ENCODE measurements at regions not wholly inside any gene's neighbourhood (a gene's known extent, or its start where the extent isn't known, plus 50 kb on each side); places are given as distances from the start of the nearest gene placed in this dataset.

DNA sequence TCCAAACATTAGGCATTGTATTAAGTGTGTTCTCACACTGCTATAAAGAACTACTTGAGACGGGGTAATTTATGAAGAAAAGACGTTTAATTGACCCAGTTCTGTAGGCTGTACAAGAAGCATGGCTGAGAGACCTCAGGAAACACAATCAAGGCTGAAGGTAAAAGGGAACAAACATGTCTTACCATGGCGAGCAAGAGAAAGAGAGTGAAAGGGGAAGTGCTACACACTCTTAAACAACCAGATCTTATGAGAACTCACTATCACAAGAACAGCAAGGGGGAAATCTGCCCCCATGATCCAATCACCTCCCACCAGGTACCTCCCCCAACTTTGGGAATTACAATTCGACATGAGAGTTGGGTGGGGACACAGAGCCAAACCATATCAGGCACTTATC lies 86.6 kb upstream of the TOP1 start:
- Mint-ChIP-seq H3K4me1 (no peaks in the 10 kb centered on the region), H3K27ac (ENCODE audit: low read depth) (no peak overlapping the region), H3K4me3 (no peak overlapping the region), H3K27me3 (peaks cover 18% of the 10 kb centered on the region), H3K36me3 (ENCODE audit: insufficient read depth) (no peaks in the 10 kb centered on the region), H3K9me3 (no peaks in the 10 kb centered on the region)
- DNase-seq (ENCODE audit: low spot score in 2 of 2) (no peak), ATAC-seq (replicated peaks; ENCODE audit: extremely low read depth, poor library complexity, severe bottlenecking) (no peak)

DNA sequence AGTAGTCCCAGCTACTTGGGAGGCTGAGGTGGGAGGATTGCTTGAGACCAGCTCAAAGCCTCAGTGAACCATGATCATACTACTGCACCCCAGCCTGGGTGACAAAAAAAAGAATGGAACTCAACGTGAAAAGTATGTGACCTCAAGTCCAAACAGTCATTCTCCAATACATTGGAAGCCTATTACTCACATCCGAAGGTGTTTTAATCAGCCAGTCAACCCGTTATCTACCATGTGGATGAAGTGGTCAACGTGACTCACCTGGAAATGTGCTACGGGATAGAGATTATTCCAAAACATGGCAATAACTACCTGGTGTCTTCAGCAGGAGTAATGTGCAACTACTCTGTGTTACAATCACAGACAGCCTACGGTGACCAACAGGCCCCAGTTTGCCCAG lies 85.8 kb upstream of the TOP1 start:
- peaks cover 23% of the 10 kb centered on the region for H3K27me3 Mint-ChIP-seq
- H3K4me3 Mint-ChIP-seq, result no peak overlapping the region
- no peak overlapping the region for H3K27ac Mint-ChIP-seq (ENCODE audit: low read depth)
- no peak for ATAC-seq (replicated peaks; ENCODE audit: extremely low read depth, poor library complexity, severe bottlenecking)
- H3K9me3 Mint-ChIP-seq, result no peaks in the 10 kb centered on the region
- no peaks in the 10 kb centered on the region for H3K36me3 Mint-ChIP-seq (ENCODE audit: insufficient read depth)
- DNase-seq (ENCODE audit: low spot score in 2 of 2), result no peak
- H3K4me1 Mint-ChIP-seq, result no peaks in the 10 kb centered on the region

DNA sequence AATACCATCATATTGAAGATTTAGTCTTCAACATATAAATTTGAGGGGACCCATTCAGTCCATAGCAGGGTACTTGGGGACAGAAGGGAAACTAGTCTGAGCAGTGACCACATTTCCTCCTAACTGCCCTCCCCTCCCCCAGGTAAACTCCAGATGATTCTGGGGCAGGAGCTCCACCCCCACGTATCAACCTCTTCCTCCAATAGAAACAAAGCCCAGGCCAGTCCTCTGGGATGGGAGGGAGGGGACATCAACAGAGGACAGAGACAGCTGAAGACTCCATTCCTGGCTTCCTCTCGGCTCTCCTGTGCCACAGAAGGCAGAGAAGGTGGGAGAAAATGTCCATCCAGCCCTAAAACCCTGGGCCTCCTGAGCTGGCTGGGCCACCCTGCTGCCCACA lies 85.0 kb upstream of the TOP1 start:
- ATAC-seq (replicated peaks; ENCODE audit: extremely low read depth, poor library complexity, severe bottlenecking) (no peak), DNase-seq (ENCODE audit: low spot score in 2 of 2) (no peak)
- Mint-ChIP-seq H3K9me3 (no peaks in the 10 kb centered on the region), H3K36me3 (ENCODE audit: insufficient read depth) (no peaks in the 10 kb centered on the region), H3K27me3 (peaks cover 31% of the 10 kb centered on the region), H3K27ac (ENCODE audit: low read depth) (no peak overlapping the region), H3K4me3 (no peak overlapping the region), H3K4me1 (no peaks in the 10 kb centered on the region)

DNA sequence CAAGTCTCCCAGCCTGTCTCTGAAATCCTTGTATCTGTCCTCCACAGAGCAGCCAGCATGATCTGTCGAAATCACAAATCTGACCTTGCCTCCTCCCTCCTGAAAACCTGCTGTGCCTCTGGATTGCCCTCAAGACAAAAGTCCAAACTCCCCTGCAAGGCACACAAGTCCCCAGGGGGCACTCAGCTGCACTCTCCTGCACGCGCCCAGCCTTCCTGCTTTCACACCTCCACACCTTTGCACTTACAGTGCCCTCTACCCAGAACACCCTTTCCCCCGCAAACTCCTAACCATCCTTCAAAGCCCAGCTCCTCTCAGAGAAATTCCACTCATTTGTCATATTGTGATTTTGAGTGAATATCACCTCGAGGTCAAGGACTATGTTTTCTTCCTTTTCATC lies 83.4 kb upstream of the TOP1 start:
- no peak overlapping the region for H3K4me3 Mint-ChIP-seq
- H3K4me1 Mint-ChIP-seq, result no peaks in the 10 kb centered on the region
- no peak for ATAC-seq (replicated peaks; ENCODE audit: extremely low read depth, poor library complexity, severe bottlenecking)
- H3K36me3 Mint-ChIP-seq (ENCODE audit: insufficient read depth), result no peaks in the 10 kb centered on the region
- DNase-seq (ENCODE audit: low spot score in 2 of 2), result no peak
- H3K9me3 Mint-ChIP-seq, result no peaks in the 10 kb centered on the region
- peaks cover 39% of the 10 kb centered on the region for H3K27me3 Mint-ChIP-seq
- H3K27ac Mint-ChIP-seq (ENCODE audit: low read depth), result no peak overlapping the region

DNA sequence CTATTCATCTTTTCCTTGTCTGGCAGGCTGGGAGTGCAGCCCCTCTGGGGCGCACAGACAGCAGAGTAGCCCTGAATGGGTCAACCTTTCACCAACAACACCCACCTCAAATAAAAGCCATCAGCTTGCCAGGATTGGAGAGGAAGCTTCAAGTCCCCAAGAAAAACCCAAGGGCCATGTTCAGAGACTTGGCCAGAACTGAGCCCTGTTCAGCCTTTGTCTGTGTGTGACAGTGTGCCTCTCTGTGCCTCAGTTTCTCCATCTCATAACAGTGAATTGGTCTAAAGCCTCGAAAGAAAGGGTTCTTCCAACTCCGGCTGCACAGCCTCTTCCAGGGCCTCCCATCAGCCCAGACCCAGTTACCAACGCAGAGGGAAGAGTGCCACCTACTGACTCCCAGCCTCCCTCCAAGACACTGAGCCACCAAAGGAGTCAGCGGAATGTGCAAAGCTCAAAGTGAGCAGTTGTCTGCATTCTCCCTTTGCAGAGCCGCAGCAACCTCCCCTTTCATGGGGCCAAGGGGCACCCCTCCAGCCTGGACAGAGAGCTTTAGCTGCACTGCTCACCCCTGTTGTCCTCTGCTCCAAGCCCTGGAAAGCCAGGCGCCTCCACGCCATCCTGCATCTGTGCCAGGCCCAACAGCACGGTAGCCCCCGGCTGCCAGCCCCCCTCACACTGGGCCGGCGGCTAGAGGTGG lies 82.7 kb upstream of the TOP1 start:
- Mint-ChIP-seq H3K9me3 (no peaks in the 10 kb centered on the region), H3K36me3 (ENCODE audit: insufficient read depth) (no peaks in the 10 kb centered on the region), H3K27me3 (peaks cover 39% of the 10 kb centered on the region), H3K4me1 (no peaks in the 10 kb centered on the region), H3K4me3 (no peak overlapping the region), H3K27ac (ENCODE audit: low read depth) (no peak overlapping the region)
- ATAC-seq (replicated peaks; ENCODE audit: extremely low read depth, poor library complexity, severe bottlenecking) (no peak), DNase-seq (ENCODE audit: low spot score in 2 of 2) (no peak)

DNA sequence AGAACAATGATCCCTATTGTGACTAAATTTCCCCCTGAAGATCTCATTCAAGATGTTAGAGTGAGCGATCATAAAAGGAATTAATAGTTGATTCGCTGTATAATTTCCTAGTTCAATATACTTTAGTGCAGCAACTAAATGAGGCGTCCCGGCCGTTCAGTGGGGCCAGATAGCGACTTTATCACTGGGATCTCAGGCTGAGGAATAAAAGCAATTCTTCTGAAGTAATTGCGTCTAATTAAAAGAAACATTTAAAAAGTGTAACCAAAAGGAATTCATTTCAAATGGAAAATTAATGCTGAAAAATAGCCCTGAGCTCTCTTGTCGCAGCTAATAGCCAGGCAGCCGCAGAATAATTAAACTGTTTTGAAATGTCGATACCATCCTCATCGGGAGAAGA lies 82.2 kb upstream of the TOP1 start:
- H3K36me3 Mint-ChIP-seq (ENCODE audit: insufficient read depth), result no peaks in the 10 kb centered on the region
- no peak for ATAC-seq (replicated peaks; ENCODE audit: extremely low read depth, poor library complexity, severe bottlenecking)

DNA sequence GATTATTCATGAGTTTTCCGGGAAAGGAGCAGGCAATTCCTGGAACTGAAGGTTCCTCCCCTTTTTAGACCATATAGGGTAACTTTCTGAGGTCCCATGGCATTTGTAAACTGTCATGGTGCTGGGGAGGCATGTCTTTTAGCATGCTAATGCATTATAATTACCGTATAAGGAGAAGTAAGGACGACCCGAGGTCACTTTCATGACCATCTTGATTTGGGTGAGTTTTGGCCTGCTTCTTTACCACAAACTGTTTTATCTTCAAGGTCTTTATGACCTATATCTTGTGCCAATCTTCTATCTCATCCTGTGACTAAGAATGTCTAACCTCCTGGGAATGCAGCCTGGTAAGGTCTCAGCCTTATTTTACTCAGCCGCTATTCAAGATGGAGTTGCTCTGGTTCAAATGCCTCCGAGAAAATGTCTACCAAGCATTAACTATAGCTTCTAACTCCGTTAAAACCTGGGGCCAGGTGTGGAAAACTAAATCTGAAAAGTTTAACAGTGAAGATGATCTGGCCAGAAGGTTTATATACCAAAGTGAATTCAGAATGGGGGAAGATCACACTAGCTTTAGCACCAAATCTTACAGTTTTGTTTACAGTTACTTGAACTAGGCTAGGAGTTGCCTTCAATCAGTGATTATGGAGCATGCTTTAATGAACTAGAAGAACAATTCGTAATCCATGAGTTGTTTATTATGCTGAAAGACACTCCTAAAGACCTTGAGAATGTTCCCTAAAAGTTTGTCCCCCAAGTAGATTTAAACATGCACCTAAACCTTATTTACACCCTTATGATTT lies 80.0 kb upstream of the TOP1 start:
- H3K27me3 Mint-ChIP-seq, result peaks cover 46% of the 10 kb centered on the region
- no peaks in the 10 kb centered on the region for H3K36me3 Mint-ChIP-seq (ENCODE audit: insufficient read depth)
- no peak overlapping the region for H3K27ac Mint-ChIP-seq (ENCODE audit: low read depth)
- H3K4me3 Mint-ChIP-seq, result no peak overlapping the region
- H3K4me1 Mint-ChIP-seq, result no peaks in the 10 kb centered on the region
- ATAC-seq (replicated peaks; ENCODE audit: extremely low read depth, poor library complexity, severe bottlenecking), result no peak
- no peak for DNase-seq (ENCODE audit: low spot score in 2 of 2)
- no peaks in the 10 kb centered on the region for H3K9me3 Mint-ChIP-seq

More for the DNA sequence above, 82.2 kb upstream of the TOP1 start:
- DNase-seq (ENCODE audit: low spot score in 2 of 2), result no peak
- peaks cover 39% of the 10 kb centered on the region for H3K27me3 Mint-ChIP-seq
- no peaks in the 10 kb centered on the region for H3K4me1 Mint-ChIP-seq
- H3K9me3 Mint-ChIP-seq, result no peaks in the 10 kb centered on the region
- H3K4me3 Mint-ChIP-seq, result no peak overlapping the region
- H3K27ac Mint-ChIP-seq (ENCODE audit: low read depth), result no peak overlapping the region

DNA sequence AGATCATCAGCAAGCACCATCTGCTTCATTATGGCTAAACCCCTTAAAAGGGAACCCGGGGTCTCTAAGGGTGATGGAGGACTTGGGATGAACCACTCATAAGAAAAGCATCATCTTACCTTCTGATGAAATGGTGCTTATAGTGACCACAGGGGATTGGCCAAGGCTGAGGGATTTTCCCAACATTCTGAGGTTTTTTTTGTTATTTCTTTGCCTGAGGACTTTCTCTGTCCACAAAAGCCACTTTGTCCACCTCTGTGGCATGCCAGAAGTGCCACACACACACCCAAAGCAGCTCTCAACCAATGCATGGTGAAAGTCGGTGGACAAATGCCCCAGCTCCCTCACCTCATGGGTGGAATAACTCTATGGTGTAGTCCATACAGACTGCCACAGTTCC lies 79.3 kb upstream of the TOP1 start:
- ATAC-seq (replicated peaks; ENCODE audit: extremely low read depth, poor library complexity, severe bottlenecking) (no peak), DNase-seq (ENCODE audit: low spot score in 2 of 2) (no peak)
- Mint-ChIP-seq H3K4me1 (no peaks in the 10 kb centered on the region), H3K27ac (ENCODE audit: low read depth) (no peak overlapping the region), H3K4me3 (no peak overlapping the region), H3K36me3 (ENCODE audit: insufficient read depth) (no peaks in the 10 kb centered on the region), H3K9me3 (no peaks in the 10 kb centered on the region), H3K27me3 (peaks cover 46% of the 10 kb centered on the region)

DNA sequence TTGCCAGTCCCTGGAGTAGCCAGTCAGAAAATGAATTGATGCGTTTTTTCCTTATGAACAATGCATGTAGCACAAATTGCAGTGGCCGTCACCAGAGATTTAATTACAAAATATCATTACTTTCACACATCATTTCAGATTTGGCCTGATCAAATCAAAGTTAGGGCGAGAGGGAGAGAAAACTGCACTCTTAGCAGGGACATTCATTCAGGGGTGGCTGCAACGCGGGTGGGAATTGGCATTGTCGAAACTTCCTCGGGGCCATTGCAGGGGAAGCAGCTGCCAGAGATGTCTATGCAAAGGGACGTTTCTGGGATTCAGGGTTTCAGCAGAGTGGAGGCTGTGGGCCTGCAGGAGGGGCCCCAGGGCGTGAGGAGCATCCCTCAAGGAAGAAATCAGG lies 76.5 kb upstream of the TOP1 start:
- Mint-ChIP-seq H3K36me3 (ENCODE audit: insufficient read depth) (no peaks in the 10 kb centered on the region), H3K27me3 (peaks cover 33% of the 10 kb centered on the region), H3K27ac (ENCODE audit: low read depth) (no peak overlapping the region), H3K9me3 (no peaks in the 10 kb centered on the region), H3K4me1 (no peaks in the 10 kb centered on the region), H3K4me3 (no peak overlapping the region)
- DNase-seq (ENCODE audit: low spot score in 2 of 2), result no peak
- no peak for ATAC-seq (replicated peaks; ENCODE audit: extremely low read depth, poor library complexity, severe bottlenecking)

DNA sequence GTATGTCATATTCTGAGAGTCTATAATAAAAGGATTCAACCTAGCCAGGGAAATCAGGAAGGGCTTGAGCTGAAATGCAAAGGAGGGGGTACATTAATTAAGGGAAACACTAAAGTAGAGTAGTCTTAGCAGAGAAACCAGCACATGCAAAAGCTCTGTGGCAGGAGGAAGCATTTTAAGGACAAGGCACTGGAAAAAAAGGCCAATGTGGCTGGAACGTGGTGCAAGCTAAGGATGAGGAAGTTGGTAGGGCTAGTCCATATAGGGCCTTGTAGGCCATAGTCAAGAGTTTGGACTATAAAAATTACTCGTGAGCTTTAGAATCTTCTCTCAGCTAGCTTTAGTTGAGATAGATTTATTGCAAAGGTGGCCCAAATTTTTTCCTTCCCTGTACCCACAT lies 75.2 kb upstream of the TOP1 start:
- Mint-ChIP-seq H3K4me1 (no peaks in the 10 kb centered on the region), H3K36me3 (ENCODE audit: insufficient read depth) (no peaks in the 10 kb centered on the region), H3K9me3 (no peaks in the 10 kb centered on the region), H3K4me3 (no peak overlapping the region), H3K27ac (ENCODE audit: low read depth) (no peak overlapping the region), H3K27me3 (peaks cover 25% of the 10 kb centered on the region)
- ATAC-seq (replicated peaks; ENCODE audit: extremely low read depth, poor library complexity, severe bottlenecking) (no peak), DNase-seq (ENCODE audit: low spot score in 2 of 2) (no peak)

DNA sequence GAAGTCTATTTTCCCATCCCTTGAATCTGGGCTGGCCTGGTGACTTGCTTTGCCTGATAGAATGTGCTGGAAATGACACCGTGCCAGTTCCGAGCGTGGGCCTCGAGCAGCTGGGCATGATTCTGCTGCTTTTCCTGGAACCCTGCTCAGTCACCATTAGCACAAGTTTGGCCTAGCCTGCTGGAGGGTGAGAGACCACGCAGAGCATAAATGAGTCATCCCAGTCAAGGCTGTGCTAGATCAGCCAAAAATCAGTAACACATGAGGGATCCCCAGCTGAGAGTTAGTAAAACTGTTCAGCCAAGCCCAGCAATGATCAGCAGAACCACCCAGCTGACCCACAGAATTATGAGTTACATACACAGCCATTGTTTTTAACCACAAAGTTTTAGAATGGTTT lies 74.8 kb upstream of the TOP1 start:
- no peaks in the 10 kb centered on the region for H3K4me1 Mint-ChIP-seq
- DNase-seq (ENCODE audit: low spot score in 2 of 2), result no peak
- no peak overlapping the region for H3K4me3 Mint-ChIP-seq
- H3K27me3 Mint-ChIP-seq, result peaks cover 21% of the 10 kb centered on the region
- no peak overlapping the region for H3K27ac Mint-ChIP-seq (ENCODE audit: low read depth)
- no peak for ATAC-seq (replicated peaks; ENCODE audit: extremely low read depth, poor library complexity, severe bottlenecking)
- no peaks in the 10 kb centered on the region for H3K9me3 Mint-ChIP-seq
- no peaks in the 10 kb centered on the region for H3K36me3 Mint-ChIP-seq (ENCODE audit: insufficient read depth)

DNA sequence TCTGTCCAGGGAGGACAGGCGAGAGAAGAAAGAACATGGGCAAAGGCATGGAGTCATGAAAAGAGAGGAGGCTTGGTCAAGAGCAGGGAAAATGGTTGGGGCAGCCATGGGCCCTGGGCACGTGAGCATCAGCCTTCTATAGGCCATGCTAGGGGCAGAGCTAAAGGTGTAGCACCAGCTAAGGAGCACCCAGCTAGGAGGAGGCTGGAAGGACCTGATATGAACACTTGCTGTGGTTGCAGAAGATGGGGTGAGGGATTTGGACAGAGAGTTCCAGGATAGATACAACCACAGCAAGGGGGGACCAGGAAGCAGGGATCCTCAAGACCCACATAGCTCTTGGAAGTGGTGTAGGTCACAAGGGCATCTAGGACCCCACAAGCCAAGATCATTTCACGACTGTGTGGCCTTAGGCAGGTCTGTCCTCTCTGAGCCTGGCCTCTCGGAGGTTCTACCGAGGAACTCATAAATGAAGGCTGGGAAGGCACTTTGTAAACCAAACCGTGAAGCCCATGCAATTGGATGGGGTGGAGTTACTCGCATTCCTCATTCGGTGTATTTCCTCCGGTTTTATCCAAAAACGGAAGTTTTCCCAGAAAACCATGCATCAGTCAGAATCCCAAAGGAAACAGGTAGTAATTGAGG lies 74.0 kb upstream of the TOP1 start:
- Mint-ChIP-seq H3K27me3 (peaks cover 16% of the 10 kb centered on the region), H3K4me3 (no peak overlapping the region), H3K36me3 (ENCODE audit: insufficient read depth) (no peaks in the 10 kb centered on the region), H3K27ac (ENCODE audit: low read depth) (no peak overlapping the region), H3K4me1 (no peaks in the 10 kb centered on the region), H3K9me3 (no peaks in the 10 kb centered on the region)
- ATAC-seq (replicated peaks; ENCODE audit: extremely low read depth, poor library complexity, severe bottlenecking) (no peak), DNase-seq (ENCODE audit: low spot score in 2 of 2) (no peak)

DNA sequence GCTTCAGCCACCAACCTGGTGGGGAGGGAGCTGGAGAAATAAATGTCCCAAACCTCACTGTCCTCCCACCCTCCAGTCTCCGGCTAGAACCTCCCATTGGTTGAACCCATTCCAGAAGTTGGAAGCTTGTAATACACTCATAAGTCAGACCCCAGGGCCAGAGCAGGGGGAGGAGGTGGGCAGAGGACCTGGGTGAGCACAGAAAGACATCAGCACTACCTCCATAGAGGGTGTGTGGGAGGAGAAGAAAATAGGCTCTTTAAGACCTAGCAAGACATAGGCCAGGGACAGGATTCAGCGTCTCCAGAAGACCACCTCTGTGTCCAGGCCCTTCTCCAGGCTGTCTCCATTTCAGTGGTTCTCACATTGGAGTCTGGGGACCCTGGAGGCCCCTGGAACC lies 73.3 kb upstream of the TOP1 start:
- H3K27me3 Mint-ChIP-seq, result peaks cover 16% of the 10 kb centered on the region
- no peak overlapping the region for H3K4me3 Mint-ChIP-seq
- H3K36me3 Mint-ChIP-seq (ENCODE audit: insufficient read depth), result no peaks in the 10 kb centered on the region
- ATAC-seq (replicated peaks; ENCODE audit: extremely low read depth, poor library complexity, severe bottlenecking) (no peak), DNase-seq (ENCODE audit: low spot score in 2 of 2) (no peak)
- H3K27ac Mint-ChIP-seq (ENCODE audit: low read depth), result no peak overlapping the region
- H3K9me3 Mint-ChIP-seq, result no peaks in the 10 kb centered on the region
- H3K4me1 Mint-ChIP-seq, result no peaks in the 10 kb centered on the region
